ENCODE measurements at regions not wholly inside any gene's neighbourhood (a gene's known extent, or its start where the extent isn't known, plus 50 kb on each side); places are given as distances from the start of the nearest gene placed in this dataset.

- TF ChIP-seq FOXA1 (IDR thresholded peaks at IDR 0.05) (no peak), SP1 (IDR thresholded peaks at IDR 0.05) (no peak), L3MBTL2 (conservative IDR thresholded peaks at IDR 0.05) (no peak), NFRKB (IDR thresholded peaks at IDR 0.05) (no peak), FOXK2 (IDR thresholded peaks at IDR 0.05) (no peak), BHLHE40 (IDR thresholded peaks at IDR 0.05; ENCODE audit: borderline replicate concordance) (no peak)
Observed at GRCh38 chr11:69931060-69931910, 112.1 kb upstream of the FGF3 start.
